ENCODE measurements at regions not wholly inside any gene's neighbourhood (a gene's known extent, or its start where the extent isn't known, plus 50 kb on each side); places are given as distances from the start of the nearest gene placed in this dataset.
"Not testable (repeated sequence)": the region's sequence is repeated elsewhere in the genome, so short reads cannot be mapped to it uniquely, and the experiment has no call there.

GRCh38 chr3:163347944-163348343 is 1730.4 kb downstream of the SI start:
- DNase-seq (ENCODE audit: low read depth, low spot score) = no peak
- no peak overlapping the region for H3K4me3 ChIP-seq (ENCODE audit: low read length)

- H3K4me3 ChIP-seq (ENCODE audit: low read length) = no peak overlapping the region
- no peak for DNase-seq (ENCODE audit: low read depth, low spot score)
These were observed 1742.9 kb downstream of the SI start for GRCh38 chr3:163335429-163335828.

GRCh38 chr3:163328680-163329079 is 1749.6 kb downstream of the SI start:
- no peak overlapping the region for H3K4me3 ChIP-seq (ENCODE audit: low read length)
- DNase-seq (ENCODE audit: low read depth, low spot score) = no peak

GRCh38 chr3:163327086-163327485 is 1751.2 kb downstream of the SI start:
- no peak overlapping the region for H3K4me3 ChIP-seq (ENCODE audit: low read length)
- no peak for DNase-seq (ENCODE audit: low read depth, low spot score)

GRCh38 chr3:163315786-163316185 is 1762.5 kb downstream of the SI start:
- no peak overlapping the region for H3K4me3 ChIP-seq (ENCODE audit: low read length)
- no peak for DNase-seq (ENCODE audit: low read depth, low spot score)

- no peak overlapping the region for H3K4me3 ChIP-seq (ENCODE audit: low read length)
- no peak for DNase-seq (ENCODE audit: low read depth, low spot score)
These were observed 1771.9 kb downstream of the SI start for GRCh38 chr3:163306405-163306804.

GRCh38 chr3:163273694-163274093 is 1777.1 kb downstream of the OTOL1 start:
- no peak for DNase-seq (ENCODE audit: low read depth, low spot score)
- H3K4me3 ChIP-seq (ENCODE audit: low read length) = no peak overlapping the region

GRCh38 chr3:163266731-163267130 is 1770.1 kb downstream of the OTOL1 start:
- no peak for DNase-seq (ENCODE audit: low read depth, low spot score)
- no peak overlapping the region for H3K4me3 ChIP-seq (ENCODE audit: low read length)

GRCh38 chr3:163261618-163262017 is 1765.0 kb downstream of the OTOL1 start:
- H3K4me3 ChIP-seq (ENCODE audit: low read length) = no peak overlapping the region
- no peak for DNase-seq (ENCODE audit: low read depth, low spot score)

GRCh38 chr3:163261056-163261455 is 1764.4 kb downstream of the OTOL1 start:
- no peak overlapping the region for H3K4me3 ChIP-seq (ENCODE audit: low read length)
- DNase-seq (ENCODE audit: low read depth, low spot score) = no peak

- DNase-seq (ENCODE audit: low read depth, low spot score) = no peak
- H3K4me3 ChIP-seq (ENCODE audit: low read length) = no peak overlapping the region
These were observed 1721.7 kb downstream of the OTOL1 start for GRCh38 chr3:163218336-163218735.

GRCh38 chr3:163213838-163214237 is 1717.2 kb downstream of the OTOL1 start:
- H3K4me3 ChIP-seq (ENCODE audit: low read length) = no peak overlapping the region
- DNase-seq (ENCODE audit: low read depth, low spot score) = no peak

GRCh38 chr3:163196815-163197374 is 1700.3 kb downstream of the OTOL1 start:
- no peak overlapping the region for H3K4me3 ChIP-seq (ENCODE audit: low read length)

GRCh38 chr3:163196245-163196644 is 1699.6 kb downstream of the OTOL1 start:
- no peak for DNase-seq (ENCODE audit: low read depth, low spot score)
- H3K4me3 ChIP-seq (ENCODE audit: low read length) = no peak overlapping the region

More at GRCh38 chr3:163196815-163197374, 1700.3 kb downstream of the OTOL1 start:
- DNase-seq (ENCODE audit: low read depth, low spot score) = no peak

- no peak overlapping the region for H3K4me3 ChIP-seq (ENCODE audit: low read length)
- DNase-seq (ENCODE audit: low read depth, low spot score) = no peak
These were observed 1689.2 kb downstream of the OTOL1 start for GRCh38 chr3:163185721-163186350.

GRCh38 chr3:163175970-163176369 is 1679.4 kb downstream of the OTOL1 start:
- DNase-seq (ENCODE audit: low read depth, low spot score) = no peak
- H3K4me3 ChIP-seq (ENCODE audit: low read length) = no peak overlapping the region

GRCh38 chr3:163172513-163172912 is 1675.9 kb downstream of the OTOL1 start:
- not testable (repeated sequence) for H3K4me3 ChIP-seq (ENCODE audit: low read length); DNase-seq (ENCODE audit: low read depth, low spot score)

- no peak overlapping the region for H3K4me3 ChIP-seq (ENCODE audit: low read length)
- no peak for DNase-seq (ENCODE audit: low read depth, low spot score)
These were observed 1669.6 kb downstream of the OTOL1 start for GRCh38 chr3:163166197-163166596.

- DNase-seq (ENCODE audit: low read depth, low spot score) = no peak
- no peak overlapping the region for H3K4me3 ChIP-seq (ENCODE audit: low read length)
These were observed 1662.7 kb downstream of the OTOL1 start for GRCh38 chr3:163159306-163159705.

GRCh38 chr3:163139600-163139999 is 1643.0 kb downstream of the OTOL1 start:
- no peak overlapping the region for H3K4me3 ChIP-seq (ENCODE audit: low read length)
- no peak for DNase-seq (ENCODE audit: low read depth, low spot score)

GRCh38 chr3:163138258-163138657 is 1641.7 kb downstream of the OTOL1 start:
- DNase-seq (ENCODE audit: low read depth, low spot score) = no peak
- H3K4me3 ChIP-seq (ENCODE audit: low read length) = no peak overlapping the region
